ENCODE measurements at regions not wholly inside any gene's neighbourhood (a gene's known extent, or its start where the extent isn't known, plus 50 kb on each side); places are given as distances from the start of the nearest gene placed in this dataset.
"Not testable (repeated sequence)": the region's sequence is repeated elsewhere in the genome, so short reads cannot be mapped to it uniquely, and the experiment has no call there.

GRCh38 chr2:238599549-238600505 lies 173.1 kb downstream of the ASB1 start:
- no peak for DNase-seq (ENCODE audit: low read depth, low spot score)

- no peak for DNase-seq (ENCODE audit: low read depth, low spot score)
These were observed 174.0 kb downstream of the ASB1 start for GRCh38 chr2:238600506-238601432.

- no peak for DNase-seq (ENCODE audit: low read depth, low spot score)
These were observed 174.9 kb downstream of the ASB1 start for GRCh38 chr2:238601433-238602222.

GRCh38 chr2:238602223-238602960 lies 175.7 kb downstream of the ASB1 start:
- no peak for DNase-seq (ENCODE audit: low read depth, low spot score)

GRCh38 chr2:238603596-238603995 lies 176.9 kb downstream of the ASB1 start:
- no peak for DNase-seq (ENCODE audit: low read depth, low spot score)

- no peak for DNase-seq (ENCODE audit: low read depth, low spot score)
These were observed 179.6 kb downstream of the ASB1 start for GRCh38 chr2:238606311-238606710.

GRCh38 chr2:238613610-238614009 lies 186.9 kb downstream of the ASB1 start:
- DNase-seq (ENCODE audit: low read depth, low spot score), result no peak

GRCh38 chr2:238614376-238614775 lies 187.6 kb downstream of the ASB1 start:
- DNase-seq (ENCODE audit: low read depth, low spot score), result no peak

- DNase-seq (ENCODE audit: low read depth, low spot score), result no peak
These were observed 188.5 kb downstream of the ASB1 start for GRCh38 chr2:238615187-238615586.

GRCh38 chr2:238616681-238617080 lies 190.0 kb downstream of the ASB1 start:
- no peak for DNase-seq (ENCODE audit: low read depth, low spot score)

- not testable (repeated sequence) for DNase-seq (ENCODE audit: low read depth, low spot score)
These were observed 192.0 kb downstream of the ASB1 start for GRCh38 chr2:238618494-238619283.

GRCh38 chr2:238627899-238628298 lies 201.2 kb downstream of the ASB1 start:
- no peak for DNase-seq (ENCODE audit: low read depth, low spot score)

- DNase-seq (ENCODE audit: low read depth, low spot score), result no peak
These were observed 202.3 kb downstream of the ASB1 start for GRCh38 chr2:238629064-238629463.

GRCh38 chr2:238631491-238632180 lies 204.9 kb downstream of the ASB1 start:
- DNase-seq (ENCODE audit: low read depth, low spot score), result no peak

GRCh38 chr2:238632181-238633060 lies 205.7 kb downstream of the ASB1 start:
- DNase-seq (ENCODE audit: low read depth, low spot score), result no peak

GRCh38 chr2:238633426-238634328 lies 206.9 kb downstream of the ASB1 start:
- no peak for DNase-seq (ENCODE audit: low read depth, low spot score)

GRCh38 chr2:238634701-238635357 lies 208.1 kb downstream of the ASB1 start:
- no peak for DNase-seq (ENCODE audit: low read depth, low spot score)

Measured in smooth muscle cell of the brain vasculature (primary cell).